Adipose tissue (tissue), 3 donors: ENCODE measurements at regions not wholly inside any gene's neighbourhood (a gene's known extent, or its start where the extent isn't known, plus 50 kb on each side); places are given as distances from the start of the nearest gene placed in this dataset.

Source experiments
- H3K27ac ChIP-seq: one replicate; pipeline ENCODE4 v1.5.1; 2013; ENCODE audit warnings: low read depth, low read length
- WGBS, 3 donors: extraction: QIAGEN DNeasy Blood & Tissue Kit; methylation state at CpG; one replicate each; pipeline ENCODE4 v1.1.7; 2013; 5-methylcytosine and 5-hydroxymethylcytosine counted together
- donor health status: healthy with polysubstance abuse.
- donor health status: Bipolar disorder and iron deficiency.
- donor health status: healthy.

- whole genome bisulfite sequencing, 3 donors = 33 to 45% (median 36%) methylated on average over 5 of the region's 5 CpGs
- no peak overlapping the region for H3K27ac ChIP-seq
Observed at GRCh38 chr17:56047331-56047730, 105.9 kb upstream of the ANKFN1 start.

- no peak overlapping the region for H3K27ac ChIP-seq
- WGBS, 3 donors = 82 to 94% (median 93%) methylated on average over 3 of the region's 3 CpGs
Observed at GRCh38 chr17:56057869-56058268, 95.4 kb upstream of the ANKFN1 start.

- H3K27ac ChIP-seq = no peak overlapping the region
- 77 to 91% (median 79%) methylated on average over 7 of the region's 7 CpGs for WGBS, 3 donors
Observed at GRCh38 chr17:56064506-56064905, 88.8 kb upstream of the ANKFN1 start.

- 57 to 63% (median 63%) methylated on average over 6 of the region's 6 CpGs for WGBS, 3 donors
Observed at GRCh38 chr17:56074361-56074890, 78.8 kb upstream of the ANKFN1 start.

GRCh38 chr17:56076980-56077379, 76.3 kb upstream of the ANKFN1 start:
- H3K27ac ChIP-seq = no peak overlapping the region

More at GRCh38 chr17:56074361-56074890, 78.8 kb upstream of the ANKFN1 start:
- H3K27ac ChIP-seq = no peak overlapping the region

GRCh38 chr17:56083475-56083874, 69.8 kb upstream of the ANKFN1 start:
- no peak overlapping the region for H3K27ac ChIP-seq
- WGBS, 3 donors = 78 to 87% (median 80%) methylated on average over 2 of the region's 2 CpGs

GRCh38 chr17:56085576-56086267, 67.6 kb upstream of the ANKFN1 start:
- WGBS, 3 donors = 93 to 94% (median 94%) methylated on average over 3 of the region's 3 CpGs
- H3K27ac ChIP-seq = no peak overlapping the region

GRCh38 chr17:56087199-56087598, 66.1 kb upstream of the ANKFN1 start:
- 55 to 78% (median 72%) methylated on average over 3 of the region's 3 CpGs for WGBS, 3 donors
- no peak overlapping the region for H3K27ac ChIP-seq

- WGBS, 3 donors = 66 to 81% (median 72%) methylated on average over 3 of the region's 3 CpGs
- H3K27ac ChIP-seq = no peak overlapping the region
Observed at GRCh38 chr17:56096026-56096810, 57.1 kb upstream of the ANKFN1 start.

- no peak overlapping the region for H3K27ac ChIP-seq
- 73 to 88% (median 85%) methylated on average over 4 of the region's 4 CpGs for WGBS, 3 donors
Observed at GRCh38 chr17:56098746-56099145, 54.5 kb upstream of the ANKFN1 start.

- WGBS, 3 donors = 73 to 80% (median 77%) methylated on average over 5 of the region's 5 CpGs
Observed at GRCh38 chr17:56099649-56100048, 53.6 kb upstream of the ANKFN1 start.

More at GRCh38 chr17:56099649-56100048, 53.6 kb upstream of the ANKFN1 start:
- H3K27ac ChIP-seq = no peak overlapping the region
